ENCODE measurements at regions not wholly inside any gene's neighbourhood (a gene's known extent, or its start where the extent isn't known, plus 50 kb on each side); places are given as distances from the start of the nearest gene placed in this dataset.
A peak's percentile ranks its signal among the peaks of the same experiment; 100 is the strongest.

GRCh38 chr2:147041121-147041494 is 803.7 kb upstream of the ACVR2A start:
- H3K4me3 ChIP-seq (ENCODE audit: low read depth in 1 of 3, low read length in 3 of 3) = no peak overlapping the region
- peaks cover 0 to 9% (median 0%) of the 10 kb centered on the region in 3 donors for H3K4me1 ChIP-seq (ENCODE audit: control insufficient read depth in 3 of 3, insufficient read depth in 2 of 3, low read depth in 1 of 3, low read length in 2 of 3)
- no peaks in the 10 kb centered on the region for H3K9me3 ChIP-seq (ENCODE audit: control insufficient read depth in 2 of 2, insufficient read depth in 1 of 2, low read depth in 1 of 2, low read length in 1 of 2)
- 4 to 60% (median 33%) methylated on average over 1 of the region's 1 CpG for WGBS, 3 donors
- FAIRE-seq (no peak), DNase-seq (no peak)
- H3K36me3 ChIP-seq (ENCODE audit: control insufficient read depth in 3 of 3, insufficient read depth in 2 of 3, low read depth in 1 of 3, low read length in 3 of 3) = no peaks in the 10 kb centered on the region
- H3K27ac ChIP-seq (ENCODE audit: low read depth in 1 of 3, low read length in 2 of 3) = peak overlapping the region in 1 of 3 donors; percentile 11
- H3K27me3 ChIP-seq (ENCODE audit: control insufficient read depth in 3 of 3, insufficient read depth in 3 of 3, low read length in 3 of 3) = no peaks in the 10 kb centered on the region

GRCh38 chr2:147040298-147041120 is 804.3 kb upstream of the ACVR2A start:
- peak; percentile 62 for FAIRE-seq
- H3K27me3 ChIP-seq (ENCODE audit: control insufficient read depth in 3 of 3, insufficient read depth in 3 of 3, low read length in 3 of 3) = no peaks in the 10 kb centered on the region
- DNase-seq = peak; percentile 64 to 92
- H3K36me3 ChIP-seq (ENCODE audit: control insufficient read depth in 3 of 3, insufficient read depth in 2 of 3, low read depth in 1 of 3, low read length in 3 of 3) = no peaks in the 10 kb centered on the region
- H3K27ac ChIP-seq (ENCODE audit: low read depth in 1 of 3, low read length in 2 of 3) = peak overlapping the region in 2 of 3 donors; percentile 32 to 36
- 17 to 53% (median 32%) methylated on average over 1 of the region's 1 CpG for WGBS, 3 donors
- no peaks in the 10 kb centered on the region for H3K9me3 ChIP-seq (ENCODE audit: control insufficient read depth in 2 of 2, insufficient read depth in 1 of 2, low read depth in 1 of 2, low read length in 1 of 2)
- no peak overlapping the region for H3K4me3 ChIP-seq (ENCODE audit: low read depth in 1 of 3, low read length in 3 of 3)
- peaks cover 0 to 9% (median 0%) of the 10 kb centered on the region in 3 donors for H3K4me1 ChIP-seq (ENCODE audit: control insufficient read depth in 3 of 3, insufficient read depth in 2 of 3, low read depth in 1 of 3, low read length in 2 of 3)

- Histone ChIP-seq H3K36me3 (ENCODE audit: control insufficient read depth in 3 of 3, insufficient read depth in 2 of 3, low read depth in 1 of 3, low read length in 3 of 3) (no peaks in the 10 kb centered on the region), H3K4me1 (ENCODE audit: control insufficient read depth in 3 of 3, insufficient read depth in 2 of 3, low read depth in 1 of 3, low read length in 2 of 3) (peaks cover 0 to 20% (median 0%) of the 10 kb centered on the region in 3 donors), H3K27me3 (ENCODE audit: control insufficient read depth in 3 of 3, insufficient read depth in 3 of 3, low read length in 3 of 3) (no peaks in the 10 kb centered on the region), H3K9me3 (ENCODE audit: control insufficient read depth in 2 of 2, insufficient read depth in 1 of 2, low read depth in 1 of 2, low read length in 1 of 2) (no peaks in the 10 kb centered on the region), H3K27ac (ENCODE audit: low read depth in 1 of 3, low read length in 2 of 3) (no peak overlapping the region), H3K4me3 (ENCODE audit: low read depth in 1 of 3, low read length in 3 of 3) (no peak overlapping the region)
- 80 to 86% (median 86%) methylated on average over 3 of the region's 3 CpGs for WGBS, 3 donors
- FAIRE-seq (no peak), DNase-seq (no peak)
Measured at GRCh38 chr2:147037048-147037447, 807.8 kb upstream of the ACVR2A start.

- peak overlapping the region in 1 of 3 donors; percentile 20 for H3K27ac ChIP-seq (ENCODE audit: low read depth in 1 of 3, low read length in 2 of 3)
- H3K36me3 ChIP-seq (ENCODE audit: control insufficient read depth in 3 of 3, insufficient read depth in 2 of 3, low read depth in 1 of 3, low read length in 3 of 3) = no peaks in the 10 kb centered on the region
- H3K27me3 ChIP-seq (ENCODE audit: control insufficient read depth in 3 of 3, insufficient read depth in 3 of 3, low read length in 3 of 3) = no peaks in the 10 kb centered on the region
- peaks cover 4 to 36% (median 5%) of the 10 kb centered on the region in 3 donors for H3K4me1 ChIP-seq (ENCODE audit: control insufficient read depth in 3 of 3, insufficient read depth in 2 of 3, low read depth in 1 of 3, low read length in 2 of 3)
- FAIRE-seq (no peak), DNase-seq (peak; percentile 52 to 66)
- 9 to 44% (median 28%) methylated on average over 1 of the region's 1 CpG for WGBS, 3 donors
- no peaks in the 10 kb centered on the region for H3K9me3 ChIP-seq (ENCODE audit: control insufficient read depth in 2 of 2, insufficient read depth in 1 of 2, low read depth in 1 of 2, low read length in 1 of 2)
- H3K4me3 ChIP-seq (ENCODE audit: low read depth in 1 of 3, low read length in 3 of 3) = no peak overlapping the region
Measured at GRCh38 chr2:147033044-147033443, 811.8 kb upstream of the ACVR2A start.

- FAIRE-seq = no peak
- 19 to 48% (median 26%) methylated on average over 3 of the region's 3 CpGs for WGBS, 3 donors
Measured at GRCh38 chr2:147031897-147032296, 812.9 kb upstream of the ACVR2A start.

GRCh38 chr2:147030966-147031720 is 813.7 kb upstream of the ACVR2A start:
- WGBS, 3 donors = 17 to 48% (median 24%) methylated on average over 6 of the region's 6 CpGs
- Histone ChIP-seq H3K9me3 (ENCODE audit: control insufficient read depth in 2 of 2, insufficient read depth in 1 of 2, low read depth in 1 of 2, low read length in 1 of 2) (no peaks in the 10 kb centered on the region), H3K4me3 (ENCODE audit: low read depth in 1 of 3, low read length in 3 of 3) (no peak overlapping the region), H3K27me3 (ENCODE audit: control insufficient read depth in 3 of 3, insufficient read depth in 3 of 3, low read length in 3 of 3) (no peaks in the 10 kb centered on the region), H3K4me1 (ENCODE audit: control insufficient read depth in 3 of 3, insufficient read depth in 2 of 3, low read depth in 1 of 3, low read length in 2 of 3) (peaks cover 4 to 39% (median 5%) of the 10 kb centered on the region in 3 donors), H3K36me3 (ENCODE audit: control insufficient read depth in 3 of 3, insufficient read depth in 2 of 3, low read depth in 1 of 3, low read length in 3 of 3) (no peaks in the 10 kb centered on the region), H3K27ac (ENCODE audit: low read depth in 1 of 3, low read length in 2 of 3) (peak overlapping the region; percentile 1 to 60 (median 49))
- no peak for FAIRE-seq
- DNase-seq = peak; percentile 55 to 81

More at GRCh38 chr2:147031897-147032296, 812.9 kb upstream of the ACVR2A start:
- Histone ChIP-seq H3K27ac (ENCODE audit: low read depth in 1 of 3, low read length in 2 of 3) (peak overlapping the region; percentile 5 to 54 (median 33)), H3K4me3 (ENCODE audit: low read depth in 1 of 3, low read length in 3 of 3) (no peak overlapping the region), H3K4me1 (ENCODE audit: control insufficient read depth in 3 of 3, insufficient read depth in 2 of 3, low read depth in 1 of 3, low read length in 2 of 3) (peaks cover 4 to 37% (median 5%) of the 10 kb centered on the region in 3 donors), H3K36me3 (ENCODE audit: control insufficient read depth in 3 of 3, insufficient read depth in 2 of 3, low read depth in 1 of 3, low read length in 3 of 3) (no peaks in the 10 kb centered on the region), H3K9me3 (ENCODE audit: control insufficient read depth in 2 of 2, insufficient read depth in 1 of 2, low read depth in 1 of 2, low read length in 1 of 2) (no peaks in the 10 kb centered on the region), H3K27me3 (ENCODE audit: control insufficient read depth in 3 of 3, insufficient read depth in 3 of 3, low read length in 3 of 3) (no peaks in the 10 kb centered on the region)
- DNase-seq = peak; percentile 56 to 89

- H3K9me3 ChIP-seq (ENCODE audit: control insufficient read depth in 2 of 2, insufficient read depth in 1 of 2, low read depth in 1 of 2, low read length in 1 of 2) = peaks cover 1 to 15% of the 10 kb centered on the region in 2 donors
- H3K27me3 ChIP-seq (ENCODE audit: control insufficient read depth in 3 of 3, insufficient read depth in 3 of 3, low read length in 3 of 3) = no peaks in the 10 kb centered on the region
- H3K27ac ChIP-seq (ENCODE audit: low read depth in 1 of 3, low read length in 2 of 3) = no peak overlapping the region
- DNase-seq (no peak), FAIRE-seq (no peak)
- peaks cover 4 to 33% (median 5%) of the 10 kb centered on the region in 3 donors for H3K4me1 ChIP-seq (ENCODE audit: control insufficient read depth in 3 of 3, insufficient read depth in 2 of 3, low read depth in 1 of 3, low read length in 2 of 3)
- H3K4me3 ChIP-seq (ENCODE audit: low read depth in 1 of 3, low read length in 3 of 3) = no peak overlapping the region
- no peaks in the 10 kb centered on the region for H3K36me3 ChIP-seq (ENCODE audit: control insufficient read depth in 3 of 3, insufficient read depth in 2 of 3, low read depth in 1 of 3, low read length in 3 of 3)
- WGBS, 3 donors = 47 to 71% (median 55%) methylated on average over 1 of the region's 1 CpG
Measured at GRCh38 chr2:147027436-147027835, 817.4 kb upstream of the ACVR2A start.

GRCh38 chr2:147026664-147027295 is 818.0 kb upstream of the ACVR2A start:
- Histone ChIP-seq H3K27me3 (ENCODE audit: control insufficient read depth in 3 of 3, insufficient read depth in 3 of 3, low read length in 3 of 3) (no peaks in the 10 kb centered on the region), H3K9me3 (ENCODE audit: control insufficient read depth in 2 of 2, insufficient read depth in 1 of 2, low read depth in 1 of 2, low read length in 1 of 2) (peaks cover 1 to 18% of the 10 kb centered on the region in 2 donors), H3K36me3 (ENCODE audit: control insufficient read depth in 3 of 3, insufficient read depth in 2 of 3, low read depth in 1 of 3, low read length in 3 of 3) (no peaks in the 10 kb centered on the region), H3K4me3 (ENCODE audit: low read depth in 1 of 3, low read length in 3 of 3) (no peak overlapping the region), H3K27ac (ENCODE audit: low read depth in 1 of 3, low read length in 2 of 3) (no peak overlapping the region), H3K4me1 (ENCODE audit: control insufficient read depth in 3 of 3, insufficient read depth in 2 of 3, low read depth in 1 of 3, low read length in 2 of 3) (peaks cover 4 to 28% (median 5%) of the 10 kb centered on the region in 3 donors)
- 74 to 92% (median 79%) methylated on average over 2 of the region's 2 CpGs for WGBS, 3 donors
- DNase-seq (no peak), FAIRE-seq (no peak)
